HG03097 (cell line): ENCODE measurements at regions not wholly inside any gene's neighbourhood (a gene's known extent, or its start where the extent isn't known, plus 50 kb on each side); places are given as distances from the start of the nearest gene placed in this dataset.
A peak's percentile ranks its signal among the peaks of the same experiment; 100 is the strongest.
"Not testable (repeated sequence)": the region's sequence is repeated elsewhere in the genome, so short reads cannot be mapped to it uniquely, and the experiment has no call there.

ENCODE experiments used
- ATAC-seq: cut with Tn5 transposase; IDR thresholded peaks from one replicate; pipeline ENCODE4 v1.9.1; 2021; ENCODE audit not compliant: unreplicated experiment, low FRiP score

DNA sequence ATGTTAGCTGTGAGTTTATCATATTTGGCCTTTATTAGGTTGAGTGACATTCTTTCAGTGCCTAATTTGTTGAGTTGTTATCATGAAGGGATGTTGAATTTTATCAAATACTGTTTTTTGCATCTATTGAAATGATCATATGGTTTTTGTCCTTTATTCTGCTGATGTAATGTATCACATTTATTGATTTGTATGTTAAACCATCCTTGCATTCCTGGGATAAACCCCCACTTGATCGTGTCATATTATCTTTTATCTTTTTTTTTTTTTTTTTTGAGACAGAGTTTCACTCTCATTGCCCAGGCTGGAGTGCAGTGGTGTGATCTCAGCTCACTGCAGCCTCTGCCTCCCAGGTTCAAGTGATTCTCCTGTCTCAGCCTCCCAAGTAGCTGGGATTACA is 51.9 kb upstream of the MFGE8 start:
- not testable (repeated sequence) for ATAC-seq

DNA sequence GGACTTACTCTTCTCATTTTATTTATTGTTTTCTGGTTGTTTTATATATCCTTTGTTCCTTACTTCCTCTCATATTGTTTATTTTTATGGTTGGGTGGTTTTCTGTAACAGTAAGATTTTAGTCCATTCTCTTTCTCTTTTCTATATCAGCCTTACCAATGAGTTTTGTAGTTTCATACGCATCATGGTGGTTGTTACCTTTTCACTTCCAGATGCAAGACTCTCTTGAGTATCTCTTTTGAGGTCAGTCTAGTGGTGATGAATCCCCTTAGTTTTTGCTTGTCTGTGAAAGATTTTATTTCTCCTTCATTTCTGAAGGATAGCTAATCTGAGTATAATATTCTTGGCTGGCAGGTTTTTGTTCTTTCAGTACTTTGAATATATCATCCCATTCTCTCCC is 57.1 kb upstream of the MFGE8 start:
- ATAC-seq = no peak

DNA sequence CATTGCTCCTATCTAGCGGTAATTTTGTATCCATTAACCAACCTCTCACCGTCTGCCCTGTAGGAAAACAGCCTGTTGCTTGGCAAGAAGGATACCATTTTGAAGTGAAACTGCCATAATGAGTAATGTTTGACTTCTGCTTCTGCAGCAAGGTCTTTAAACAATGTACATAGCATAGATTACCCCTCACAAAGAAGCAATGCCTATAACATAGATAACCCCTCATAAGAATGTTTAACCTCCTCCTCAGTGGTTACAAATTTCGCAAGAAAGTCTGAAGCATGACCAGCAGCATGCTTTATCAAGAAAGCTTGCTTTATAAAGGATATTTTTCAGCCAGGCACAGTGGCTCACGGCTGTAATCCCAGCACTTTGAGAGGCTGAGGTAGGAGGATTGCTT is 61.2 kb upstream of the MFGE8 start:
- no peak for ATAC-seq

DNA sequence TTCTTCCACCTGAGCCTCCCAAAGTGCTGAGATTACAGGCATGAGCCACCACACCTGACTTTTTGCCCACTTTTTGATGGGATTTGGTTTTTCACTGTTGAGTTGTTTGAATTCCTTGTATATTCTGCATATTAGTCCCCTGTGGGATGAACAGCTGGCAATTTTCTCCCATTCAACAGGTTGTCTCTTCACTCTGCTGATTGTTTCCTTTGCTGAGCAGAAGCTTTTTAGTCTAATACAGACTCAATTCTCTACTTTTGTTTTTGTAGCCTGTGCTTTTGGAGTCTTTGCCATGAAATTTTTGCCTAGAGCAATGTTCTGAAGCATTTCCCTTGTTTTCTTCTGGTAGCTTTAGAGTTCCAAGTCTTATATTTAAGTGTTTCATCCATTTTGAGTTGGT is 62.7 kb upstream of the MFGE8 start:
- no peak for ATAC-seq

DNA sequence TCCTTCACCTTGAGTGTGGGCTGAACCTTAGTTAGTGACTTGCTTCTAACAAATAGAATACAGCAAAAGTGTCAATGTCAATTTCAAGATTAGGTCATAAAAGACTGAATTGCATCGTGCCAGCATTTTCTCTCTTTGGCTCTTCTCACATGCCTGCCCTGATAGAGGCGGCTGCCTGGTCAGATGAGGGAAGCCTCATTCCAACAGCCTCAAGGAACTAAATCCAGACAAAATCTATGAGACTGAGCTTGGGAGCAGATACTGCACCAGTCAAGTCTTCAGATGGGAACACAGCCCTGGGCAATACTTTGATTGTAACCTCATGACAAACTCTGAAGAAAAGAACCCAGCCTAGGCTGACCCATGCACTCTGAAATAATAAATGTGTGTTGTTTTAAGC is 63.5 kb upstream of the MFGE8 start:
- ATAC-seq = no peak

DNA sequence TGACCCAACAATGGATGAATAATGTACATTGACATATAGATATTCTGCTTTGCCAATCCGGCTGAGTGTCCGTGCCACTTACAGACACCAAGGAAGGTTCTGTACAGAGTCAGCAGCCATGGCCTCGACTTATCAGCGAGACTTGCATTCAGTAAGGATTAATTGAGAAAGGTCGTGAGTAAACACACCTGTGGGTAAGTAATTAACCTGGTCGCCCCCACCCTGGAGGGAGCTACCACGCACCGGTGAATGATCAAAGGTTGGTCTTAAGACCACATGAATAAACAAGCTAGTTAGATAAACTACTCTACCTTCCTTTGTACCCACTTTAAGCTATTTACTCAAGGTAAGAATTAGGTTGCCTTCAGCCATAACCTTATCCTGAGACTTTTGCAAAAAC is 66.5 kb upstream of the MFGE8 start:
- no peak for ATAC-seq

DNA sequence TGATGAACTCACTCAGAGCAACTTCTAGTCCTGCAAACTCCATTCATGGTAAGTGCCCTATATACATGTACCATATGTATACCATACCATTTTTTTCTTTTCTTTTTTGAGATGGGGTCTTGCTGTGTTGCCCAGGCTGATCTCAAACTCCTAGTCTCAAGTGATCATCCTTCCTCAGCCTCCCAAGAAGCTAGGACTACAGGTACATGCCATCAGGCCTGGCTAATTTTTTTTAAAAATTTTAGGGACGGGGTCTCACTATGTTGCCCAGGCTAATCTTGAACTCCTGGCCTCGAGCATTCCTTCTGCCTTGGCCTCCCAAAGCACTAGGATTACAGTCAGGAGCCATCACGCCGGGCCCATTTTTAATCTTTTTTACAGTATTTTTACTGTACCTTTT is 67.3 kb upstream of the MFGE8 start:
- ATAC-seq = no peak

DNA sequence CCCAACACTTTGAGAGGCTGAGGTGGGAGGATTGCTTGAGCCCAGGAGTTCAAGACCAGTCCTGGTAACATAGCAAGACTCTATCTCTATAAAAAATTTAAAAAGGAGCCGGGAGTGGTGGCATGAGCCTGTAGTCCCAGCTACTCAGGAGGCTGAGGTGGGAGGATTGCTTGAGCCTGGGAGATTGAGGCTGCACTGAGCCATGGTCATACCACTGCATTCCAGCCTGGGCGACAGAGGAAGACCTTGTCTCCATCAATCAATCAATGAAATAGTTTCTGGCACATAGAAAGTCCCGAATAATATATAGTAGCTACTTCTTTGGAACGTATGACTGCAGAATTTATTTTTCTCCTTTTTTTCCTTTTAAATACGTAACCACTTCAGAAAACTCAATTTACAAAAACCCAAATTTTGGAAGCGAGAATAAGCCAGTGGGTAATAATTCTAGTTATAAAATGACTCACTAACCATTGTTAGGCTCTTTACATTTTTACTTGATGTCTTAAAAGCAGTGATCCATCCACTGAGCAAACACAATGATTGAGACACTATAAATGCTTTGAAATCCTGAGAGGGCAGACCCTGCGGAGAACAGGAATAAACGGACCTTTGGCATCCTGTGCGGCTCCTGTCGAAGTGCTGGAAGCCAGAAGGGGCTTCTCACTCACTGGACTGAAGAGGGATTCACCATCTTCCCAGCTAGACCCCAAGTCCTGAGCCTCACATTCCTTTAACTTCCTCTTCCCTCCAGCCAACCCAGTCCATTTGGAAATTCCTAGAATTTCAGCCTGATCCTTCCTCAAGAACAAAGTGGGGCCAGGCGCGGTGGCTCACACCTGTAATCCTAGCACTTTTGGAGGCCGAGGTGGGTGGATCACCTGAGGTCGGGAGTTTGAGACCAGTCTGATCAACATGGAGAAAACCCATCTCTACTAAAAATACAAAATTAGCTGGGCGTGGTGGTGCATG is 68.4 kb upstream of the MFGE8 start:
- no peak for ATAC-seq

DNA sequence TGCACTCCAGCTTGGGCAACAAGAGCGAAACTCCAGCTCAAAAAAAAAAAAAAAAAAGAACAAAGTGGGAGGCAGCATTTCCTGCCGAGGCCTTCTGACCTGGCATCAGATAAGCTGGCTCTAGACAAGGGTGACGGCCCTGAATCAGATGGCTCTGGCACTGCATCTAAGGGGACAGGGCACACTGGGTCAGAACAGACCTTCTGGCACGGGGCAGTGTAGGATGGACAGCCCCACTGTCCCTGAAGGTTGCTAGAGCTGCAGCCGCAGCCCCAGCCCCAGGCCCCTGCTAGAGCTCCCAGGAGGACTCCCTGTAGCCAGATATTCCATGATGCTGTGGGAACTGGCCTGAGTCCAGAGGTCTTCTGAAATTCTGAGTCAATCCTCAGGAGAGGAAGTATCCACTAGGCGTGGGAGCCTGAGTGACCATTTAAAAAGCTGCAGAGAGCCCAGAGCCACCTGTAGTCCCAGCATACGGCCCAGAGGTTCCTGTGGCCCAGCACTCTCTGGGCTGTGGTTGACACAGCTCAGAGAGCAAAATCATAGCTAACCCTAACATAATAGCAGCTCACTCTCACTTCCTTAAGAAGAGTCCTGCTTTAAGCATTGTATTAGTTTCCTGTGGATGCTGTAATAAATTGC is 69.2 kb upstream of the MFGE8 start:
- peak; percentile 93 for ATAC-seq

DNA sequence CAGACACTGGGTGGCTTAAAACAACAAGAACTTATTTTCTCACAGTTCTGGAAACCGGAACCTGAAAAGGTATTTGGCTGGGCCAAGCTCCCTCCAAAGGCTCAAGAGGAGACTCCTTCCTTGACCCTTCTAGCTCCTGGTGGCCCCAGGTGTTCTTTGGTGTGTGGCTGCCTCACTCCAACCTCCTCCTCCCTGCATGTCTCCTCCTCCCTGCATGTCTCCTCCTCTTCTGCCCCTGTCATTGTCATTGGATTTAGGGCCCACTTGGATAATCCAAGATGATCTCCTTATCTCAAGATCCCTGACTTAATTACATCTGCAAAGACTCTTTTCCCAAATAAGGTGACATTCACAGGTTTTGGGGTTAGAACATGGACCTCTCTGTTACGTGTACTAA is 69.8 kb upstream of the MFGE8 start:
- no peak for ATAC-seq

DNA sequence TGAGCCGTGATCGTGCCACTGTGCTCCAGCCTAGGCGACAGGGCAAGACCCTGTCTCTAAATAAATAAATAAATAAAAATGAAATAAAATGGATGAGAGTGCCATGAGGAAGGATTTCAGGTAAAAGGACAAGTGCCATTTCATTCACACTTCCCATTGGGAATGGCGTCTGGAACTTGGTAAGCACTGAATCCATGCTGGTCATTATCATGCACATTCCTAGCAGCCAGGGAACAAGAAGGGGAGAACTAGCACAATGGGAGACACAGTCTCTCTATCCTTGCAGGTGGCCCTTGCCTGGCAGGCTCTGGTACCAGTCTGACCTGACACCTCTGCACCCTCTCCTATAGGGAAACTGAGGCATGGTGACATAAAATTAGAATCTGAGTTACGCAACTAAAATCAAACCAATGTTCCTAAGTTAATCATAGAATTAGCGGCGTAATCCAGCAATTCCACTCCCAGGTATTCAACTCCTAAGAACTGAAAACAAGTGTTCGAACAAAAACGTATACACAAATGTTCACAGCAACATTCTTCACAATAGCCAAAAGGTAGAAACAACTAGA is 70.8 kb upstream of the MFGE8 start:
- no peak for ATAC-seq

DNA sequence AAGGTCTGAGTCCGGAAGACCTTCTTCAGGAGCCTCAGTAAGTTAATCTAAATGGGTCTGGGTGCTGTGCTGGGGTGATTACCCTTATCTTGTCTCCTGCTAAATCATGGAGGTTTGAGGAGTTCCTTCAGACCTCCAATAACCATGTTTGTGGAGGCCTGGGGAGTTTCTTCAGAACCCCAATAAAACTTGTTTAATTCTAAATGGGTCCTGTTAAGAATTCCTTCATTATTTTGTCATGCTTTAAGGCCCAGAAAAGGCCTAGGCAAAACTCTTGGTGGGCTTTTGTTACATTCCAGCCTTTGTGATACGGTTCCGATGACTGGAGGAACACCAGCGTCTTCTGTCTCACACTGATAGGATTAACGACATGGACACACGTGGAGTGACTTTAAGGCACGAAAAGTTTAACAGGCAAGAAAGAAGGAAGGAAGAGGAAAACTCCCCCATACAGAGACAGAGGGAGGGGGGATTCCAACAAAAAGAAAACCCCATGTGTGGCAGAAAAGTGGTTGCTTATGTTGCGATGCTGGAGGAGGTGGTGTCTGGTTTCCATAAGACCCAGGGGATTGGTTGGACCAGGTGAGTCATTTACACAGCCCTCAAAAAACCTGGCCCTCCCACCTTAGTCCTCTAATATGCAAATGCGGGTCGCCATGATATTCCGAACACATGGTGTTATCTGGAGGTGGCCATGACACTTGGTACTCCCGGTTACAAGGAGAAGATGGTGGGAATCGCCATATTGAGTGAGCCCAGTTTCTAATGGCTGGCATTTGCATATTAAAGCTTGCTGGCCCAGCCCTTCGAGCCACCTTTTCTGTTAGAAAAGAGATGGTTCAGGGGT is 72.6 kb upstream of the MFGE8 start:
- no peak for ATAC-seq

DNA sequence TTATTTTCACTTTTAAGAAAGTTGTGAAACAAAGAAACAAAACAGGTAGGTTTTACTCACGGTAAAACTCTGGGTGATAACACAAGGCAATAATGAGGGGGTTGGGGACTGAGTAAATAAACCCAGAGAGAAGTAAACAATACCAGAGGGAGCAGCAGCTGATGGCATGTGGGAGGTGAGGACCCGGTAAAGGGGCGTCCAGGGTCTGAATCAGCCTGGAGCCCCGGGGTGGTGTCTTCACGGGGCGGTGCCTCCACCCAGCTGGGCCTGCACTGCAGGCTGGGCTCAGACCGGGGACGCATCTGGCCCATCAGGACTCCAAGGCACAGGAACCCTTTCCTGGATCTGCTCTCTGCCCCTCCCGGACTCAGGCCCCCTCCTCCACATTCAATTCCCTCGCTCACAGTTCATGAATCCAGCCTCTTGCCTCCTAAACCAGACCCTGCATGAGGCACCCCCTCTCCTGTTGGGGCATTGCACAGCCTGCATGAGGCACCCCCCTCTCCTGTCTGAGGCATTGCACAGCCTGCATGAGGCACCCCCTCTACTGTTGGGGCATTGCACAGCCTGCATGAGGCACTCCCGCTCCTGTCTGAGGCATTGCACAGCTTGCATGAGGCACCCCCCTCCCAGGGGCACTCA is 73.9 kb upstream of the MFGE8 start:
- no peak for ATAC-seq

DNA sequence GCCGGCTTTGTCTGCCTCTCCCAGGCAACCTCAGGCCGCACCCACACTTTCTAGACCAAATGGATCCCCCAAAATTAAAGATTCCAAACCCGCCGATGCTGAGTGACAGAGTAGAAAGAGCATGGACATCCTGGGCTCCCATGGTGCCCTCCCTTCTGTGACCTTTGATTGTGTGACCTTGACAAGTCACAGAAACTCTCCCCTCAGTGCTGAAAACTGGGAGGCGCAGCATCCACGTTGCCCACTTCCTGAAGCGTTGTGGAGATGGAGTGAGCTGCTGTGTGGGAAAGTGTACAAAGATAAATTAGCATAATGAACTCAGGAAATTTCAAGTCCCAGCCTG is 74.4 kb upstream of the MFGE8 start:
- no peak for ATAC-seq

DNA sequence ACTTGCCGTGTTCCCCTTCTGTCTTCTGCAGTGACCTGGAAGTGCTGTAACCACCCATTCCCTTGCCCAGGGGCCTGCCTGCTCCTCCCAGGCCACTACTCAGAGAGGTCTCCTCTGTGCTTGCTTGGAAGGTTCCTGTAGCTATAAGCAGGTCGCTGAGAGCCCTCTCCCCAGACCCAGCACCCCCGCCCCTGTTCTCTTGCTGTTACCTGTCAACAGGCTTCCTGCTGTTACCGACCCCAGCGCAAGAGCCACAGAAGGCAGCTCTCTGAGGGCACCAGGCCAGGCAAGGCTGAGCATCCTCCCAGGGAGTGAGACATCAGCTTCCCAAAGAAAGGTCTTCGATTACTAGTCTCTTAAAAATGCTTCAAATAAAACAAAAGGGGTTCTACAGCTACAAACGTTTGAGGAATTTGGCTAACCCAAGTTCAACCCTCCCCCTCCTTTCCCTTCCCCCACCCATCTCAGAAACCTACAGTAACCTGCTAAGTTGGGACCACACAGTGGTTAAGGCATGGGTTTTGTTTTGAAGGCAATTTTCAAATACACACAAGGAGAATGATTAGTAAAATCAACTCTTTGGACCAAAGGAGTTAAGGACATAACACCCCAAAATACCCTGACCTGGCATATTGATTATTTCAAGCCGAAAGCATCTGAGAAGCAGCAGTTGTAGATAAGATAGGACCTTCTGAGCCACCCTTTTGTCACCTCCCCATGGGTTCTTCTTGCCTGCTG is 74.9 kb upstream of the MFGE8 start:
- ATAC-seq = no peak

DNA sequence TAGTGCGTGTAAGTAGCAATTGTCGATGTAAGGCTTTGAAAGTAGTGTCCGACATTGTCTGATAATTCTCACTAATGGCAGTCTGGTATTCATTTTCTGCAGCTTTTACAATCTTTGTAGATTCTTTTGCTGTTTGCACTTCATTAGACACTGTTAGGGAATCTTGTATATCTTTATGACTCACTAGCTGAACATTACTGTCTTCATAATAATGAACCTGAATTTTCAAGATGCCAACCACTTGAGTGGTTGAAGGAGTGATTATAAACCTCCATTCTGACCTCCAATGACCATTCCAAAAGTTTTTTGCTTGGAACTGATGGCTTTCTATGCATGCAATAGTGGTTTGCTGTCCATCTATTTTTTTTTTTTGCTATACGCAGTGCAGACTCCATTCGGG is 76.4 kb upstream of the MFGE8 start:
- ATAC-seq = no peak

DNA sequence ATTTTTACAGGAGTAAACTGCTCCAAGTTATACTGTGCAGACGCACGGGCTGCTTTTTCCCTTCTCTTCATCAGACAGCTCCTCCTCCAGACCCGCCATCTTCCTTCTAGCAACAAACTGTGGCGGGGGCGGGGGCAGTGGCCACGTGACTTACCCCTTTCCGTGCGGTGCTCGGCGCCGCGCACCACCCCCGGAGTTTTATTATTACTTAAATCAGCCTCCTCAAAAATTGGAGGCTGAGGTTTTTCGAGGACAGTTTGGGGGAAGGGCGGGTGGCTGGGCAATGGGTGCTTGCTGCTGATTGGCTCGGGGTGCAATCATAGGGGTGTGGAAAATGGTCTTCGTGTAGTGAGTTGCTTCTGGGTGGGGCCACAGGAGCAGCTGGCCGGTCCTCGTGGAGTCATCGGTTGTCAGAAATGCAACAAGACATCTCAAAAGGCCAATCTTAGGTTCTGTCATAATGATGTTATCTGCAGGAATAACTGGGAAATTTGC is 77.1 kb upstream of the MFGE8 start:
- no peak for ATAC-seq

DNA sequence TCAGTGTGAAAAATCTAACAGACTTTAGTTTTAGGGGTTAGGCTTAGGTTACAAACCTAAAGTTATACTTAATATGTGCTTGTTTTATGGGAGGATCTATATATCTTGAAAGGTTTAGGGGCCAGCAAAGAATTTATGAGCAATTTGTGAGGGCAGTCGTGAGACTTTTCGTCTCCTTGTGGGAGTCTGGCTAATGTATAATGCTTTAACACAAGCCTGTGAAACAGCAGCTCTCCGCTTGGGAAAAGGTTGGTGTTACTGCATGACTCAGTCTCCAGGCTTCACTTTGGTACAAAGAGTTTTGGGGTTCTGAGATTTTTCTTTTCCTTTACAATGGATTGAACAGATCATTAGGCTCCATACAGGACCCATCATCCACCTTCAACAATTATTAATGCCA is 79.0 kb upstream of the MFGE8 start:
- no peak for ATAC-seq

DNA sequence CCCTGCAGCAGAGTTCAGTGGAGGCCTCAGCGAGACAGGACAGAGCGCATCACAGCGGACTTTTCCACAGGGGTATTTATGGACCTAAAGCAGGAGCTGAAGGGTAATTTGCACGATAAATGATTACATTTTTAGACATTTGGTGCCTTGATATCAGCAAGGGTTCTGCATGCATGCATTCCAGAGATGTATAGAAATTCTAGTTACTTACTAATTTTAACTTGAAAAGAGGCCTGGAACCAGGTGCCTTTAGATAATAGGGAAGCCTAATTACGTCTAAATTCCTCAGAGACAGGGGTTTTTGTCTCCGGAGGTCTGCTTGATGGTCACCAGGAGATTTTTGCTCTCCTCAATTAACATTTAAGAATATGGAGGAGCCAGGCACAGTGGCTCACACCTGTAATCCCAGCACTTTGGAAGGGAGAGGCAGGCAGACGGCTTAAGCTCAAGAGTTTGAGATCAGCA is 79.8 kb upstream of the MFGE8 start:
- ATAC-seq = no peak

DNA sequence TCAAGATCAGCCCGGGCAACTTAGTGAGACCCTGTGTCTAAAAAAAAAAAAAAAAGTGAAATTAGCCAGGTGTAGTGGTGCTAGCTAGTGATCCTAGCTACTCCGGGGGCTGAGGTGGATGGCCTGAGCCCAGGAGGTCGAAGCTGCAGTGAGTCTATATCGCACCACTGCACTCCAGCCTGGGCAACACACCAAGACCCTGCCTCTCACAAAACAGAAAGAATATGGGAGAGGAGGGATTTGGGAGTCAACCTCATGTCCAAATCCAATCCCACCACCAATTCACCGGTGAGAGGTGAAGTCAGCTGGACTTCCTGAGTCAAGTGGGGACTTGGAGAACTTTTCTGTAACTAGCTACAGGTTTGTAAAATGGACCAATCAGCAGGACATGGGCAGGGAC is 80.5 kb upstream of the MFGE8 start:
- ATAC-seq = no peak
